ENCODE measurements at regions not wholly inside any gene's neighbourhood (a gene's known extent, or its start where the extent isn't known, plus 50 kb on each side); places are given as distances from the start of the nearest gene placed in this dataset.

GRCh38 chr20:53845980-53846379 is 224.4 kb downstream of the BCAS1 start:
- TF ChIP-seq TCF12 (IDR thresholded peaks at IDR 0.05; ENCODE audit: low read depth), result no peak
- no peak for TF ChIP-seq TEAD4 (IDR thresholded peaks at IDR 0.05)
- TF ChIP-seq REST (IDR thresholded peaks at IDR 0.05; ENCODE audit: low read depth), result no peak
- no peak for TF ChIP-seq EP300 (IDR thresholded peaks at IDR 0.05; ENCODE audit: borderline replicate concordance)
- TF ChIP-seq CEBPB (IDR thresholded peaks at IDR 0.05), result no peak
- TF ChIP-seq RAD21 (IDR thresholded peaks at IDR 0.05; ENCODE audit: low read depth), result no peak
- no peak for TF ChIP-seq EGR1 (IDR thresholded peaks at IDR 0.05)
- no peak for TF ChIP-seq FOXM1 (IDR thresholded peaks at IDR 0.05; ENCODE audit: borderline replicate concordance, low read depth)
- no peak for TF ChIP-seq USF1 (IDR thresholded peaks at IDR 0.05)
- TF ChIP-seq ZBTB7A (IDR thresholded peaks at IDR 0.05; ENCODE audit: low read depth), result no peak
- no peak for TF ChIP-seq CREB1 (IDR thresholded peaks at IDR 0.05; ENCODE audit: low read depth)
- no peak for TF ChIP-seq YY1 (IDR thresholded peaks at IDR 0.05; ENCODE audit: low read depth)
- no peak for TF ChIP-seq NFIC (IDR thresholded peaks at IDR 0.05)

GRCh38 chr20:53844259-53844658 is 226.1 kb downstream of the BCAS1 start:
- TF ChIP-seq CREB1 (IDR thresholded peaks at IDR 0.05; ENCODE audit: low read depth) (no peak), NFIC (IDR thresholded peaks at IDR 0.05) (no peak), EGR1 (IDR thresholded peaks at IDR 0.05) (no peak), YY1 (IDR thresholded peaks at IDR 0.05; ENCODE audit: low read depth) (no peak), TCF12 (IDR thresholded peaks at IDR 0.05; ENCODE audit: low read depth) (no peak), ZBTB7A (IDR thresholded peaks at IDR 0.05; ENCODE audit: low read depth) (no peak), MAX (IDR thresholded peaks at IDR 0.05) (no peak), RAD21 (IDR thresholded peaks at IDR 0.05; ENCODE audit: low read depth) (no peak), REST (IDR thresholded peaks at IDR 0.05; ENCODE audit: low read depth) (no peak), EP300 (IDR thresholded peaks at IDR 0.05; ENCODE audit: borderline replicate concordance) (no peak), FOXM1 (IDR thresholded peaks at IDR 0.05; ENCODE audit: borderline replicate concordance, low read depth) (no peak), CEBPB (IDR thresholded peaks at IDR 0.05) (no peak), TAF1 (IDR thresholded peaks at IDR 0.05; ENCODE audit: low read depth) (no peak), TEAD4 (IDR thresholded peaks at IDR 0.05) (no peak), USF1 (IDR thresholded peaks at IDR 0.05) (no peak)

- TF ChIP-seq FOXM1 (IDR thresholded peaks at IDR 0.05; ENCODE audit: borderline replicate concordance, low read depth) (no peak), MAX (IDR thresholded peaks at IDR 0.05) (no peak), TCF12 (IDR thresholded peaks at IDR 0.05; ENCODE audit: low read depth) (no peak), TEAD4 (IDR thresholded peaks at IDR 0.05) (no peak)
These were observed 226.7 kb downstream of the BCAS1 start for GRCh38 chr20:53843645-53844044.

GRCh38 chr20:53842301-53843099 is 227.9 kb downstream of the BCAS1 start:
- no peak for TF ChIP-seq CREB1 (IDR thresholded peaks at IDR 0.05; ENCODE audit: low read depth)
- no peak for TF ChIP-seq EGR1 (IDR thresholded peaks at IDR 0.05)
- no peak for TF ChIP-seq ZBTB7A (IDR thresholded peaks at IDR 0.05; ENCODE audit: low read depth)
- TF ChIP-seq REST (IDR thresholded peaks at IDR 0.05; ENCODE audit: low read depth), result no peak
- TF ChIP-seq RAD21 (IDR thresholded peaks at IDR 0.05; ENCODE audit: low read depth), result no peak
- TF ChIP-seq YY1 (IDR thresholded peaks at IDR 0.05; ENCODE audit: low read depth), result no peak

Data from Ishikawa (cell line).